Body of pancreas (tissue), 4 donors: ENCODE measurements at regions not wholly inside any gene's neighbourhood (a gene's known extent, or its start where the extent isn't known, plus 50 kb on each side); places are given as distances from the start of the nearest gene placed in this dataset.

Experiments used
- CTCF ChIP-seq, 7 experiments: fragments of 450-650 bp in 4 of 7; fragments of 200-600 bp in 3 of 7; sonication (generic) in 3 of 7; IDR thresholded peaks; one replicate each; pipeline ENCODE4 v1.5.1; 2016 to 2019; ENCODE audit warnings: antibody characterized with exemption in 7 of 7
- POLR2A ChIP-seq, 3 donors: fragments of 450-650 bp; IDR thresholded peaks; one replicate each; pipeline ENCODE4 v1.6.1; 2016; ENCODE audit warnings: antibody characterized with exemption in 3 of 3, mild to moderate bottlenecking in 2 of 3

- no peak for TF ChIP-seq CTCF (IDR thresholded peaks at IDR 0.05)
- no peak for TF ChIP-seq POLR2A (IDR thresholded peaks at IDR 0.05)
These were observed 294.8 kb downstream of the HS3ST3B1 start for GRCh38 chr17:14595656-14596055.
